ENCODE measurements at regions not wholly inside any gene's neighbourhood (a gene's known extent, or its start where the extent isn't known, plus 50 kb on each side); places are given as distances from the start of the nearest gene placed in this dataset.

GRCh38 chr1:29502911-29503840 is 266.9 kb downstream of the PTPRU start:
- DNase-seq (ENCODE audit: low spot score in 2 of 2), result no peak
- no peaks in the 10 kb centered on the region for H3K9me3 ChIP-seq
- no peak for TF ChIP-seq POLR2A (IDR thresholded peaks at IDR 0.05)
- TF ChIP-seq CTCF (IDR thresholded peaks at IDR 0.05), result no peak
- no peak for TF ChIP-seq EP300 (IDR thresholded peaks at IDR 0.05)
- H3K4me3 ChIP-seq, result no peak overlapping the region
- H3K27me3 ChIP-seq, result no peaks in the 10 kb centered on the region
- WGBS, 2 donors, result 63 to 66% methylated on average over 12 of the region's 12 CpGs
- H3K4me1 ChIP-seq, result no peaks in the 10 kb centered on the region
- no peak overlapping the region for H3K27ac ChIP-seq
- no peaks in the 10 kb centered on the region for H3K36me3 ChIP-seq

GRCh38 chr1:29502225-29502910 is 266.0 kb downstream of the PTPRU start:
- no peak overlapping the region for H3K27ac ChIP-seq
- no peaks in the 10 kb centered on the region for H3K36me3 ChIP-seq
- H3K9me3 ChIP-seq, result peaks cover 0 to 2% (median 0%) of the 10 kb centered on the region in 4 donors
- H3K27me3 ChIP-seq, result no peaks in the 10 kb centered on the region
- no peak for DNase-seq (ENCODE audit: low spot score in 2 of 2)
- WGBS, 2 donors, result 89 to 92% methylated on average over 2 to 3 of the region's 3 CpGs
- no peak for TF ChIP-seq CTCF (IDR thresholded peaks at IDR 0.05)
- TF ChIP-seq POLR2A (IDR thresholded peaks at IDR 0.05), result no peak
- no peak for TF ChIP-seq EP300 (IDR thresholded peaks at IDR 0.05)
- no peak overlapping the region for H3K4me3 ChIP-seq
- H3K4me1 ChIP-seq, result no peaks in the 10 kb centered on the region

- Histone ChIP-seq H3K4me3 (no peak overlapping the region), H3K36me3 (no peaks in the 10 kb centered on the region), H3K27ac (no peak overlapping the region), H3K9me3 (peaks cover 0 to 12% (median 0%) of the 10 kb centered on the region in 4 donors), H3K27me3 (no peaks in the 10 kb centered on the region), H3K4me1 (no peaks in the 10 kb centered on the region)
- WGBS, 2 donors, result 18 to 23% methylated on average over 8 of the region's 8 CpGs
- no peak for DNase-seq (ENCODE audit: low spot score in 2 of 2)
- TF ChIP-seq EP300 (IDR thresholded peaks at IDR 0.05), result no peak
- TF ChIP-seq POLR2A (IDR thresholded peaks at IDR 0.05), result no peak
- TF ChIP-seq CTCF (IDR thresholded peaks at IDR 0.05), result no peak
These were observed 265.1 kb downstream of the PTPRU start for GRCh38 chr1:29501227-29501976.

- Histone ChIP-seq H3K27me3 (no peaks in the 10 kb centered on the region), H3K4me3 (no peak overlapping the region), H3K9me3 (peaks cover 0 to 19% (median 2%) of the 10 kb centered on the region in 4 donors), H3K36me3 (no peaks in the 10 kb centered on the region), H3K4me1 (no peaks in the 10 kb centered on the region), H3K27ac (no peak overlapping the region)
- TF ChIP-seq EP300 (IDR thresholded peaks at IDR 0.05) (no peak), POLR2A (IDR thresholded peaks at IDR 0.05) (no peak), CTCF (IDR thresholded peaks at IDR 0.05) (no peak)
- no peak for DNase-seq (ENCODE audit: low spot score in 2 of 2)
- 92% methylated on average over 4 to 5 of the region's 5 CpGs for WGBS, 2 donors
These were observed 264.3 kb downstream of the PTPRU start for GRCh38 chr1:29500651-29501050.
